Thyroid gland (tissue), 4 donors: ENCODE measurements at regions not wholly inside any gene's neighbourhood (a gene's known extent, or its start where the extent isn't known, plus 50 kb on each side); places are given as distances from the start of the nearest gene placed in this dataset.

ENCODE experiments used
- DNase-seq, 2 donors: peaks; one replicate each; pipeline ENCODE4 v3.0.0-alpha.2; 2019
- H3K27ac ChIP-seq, 3 donors: fragments of 200-600 bp; sonication (generic); 1 replicate in 2 of 3; 2 replicates in 1 of 3; pipeline ENCODE4 v1.5.1; 2016 to 2019; ENCODE audit warnings: mild to moderate bottlenecking in 1 of 3, moderate library complexity in 1 of 3
- H3K27me3 ChIP-seq: fragments of 200-600 bp; sonication (generic); one replicate; pipeline ENCODE4 v1.5.1; 2019
- H3K36me3 ChIP-seq, 2 donors: fragments of 200-600 bp; sonication (generic); one replicate each; pipeline ENCODE4 v1.5.1; 2016 to 2019
- H3K4me1 ChIP-seq, 2 donors: fragments of 200-600 bp; sonication (generic); one replicate each; pipeline ENCODE4 v1.5.1; 2017 to 2019
- H3K4me3 ChIP-seq, 3 donors: fragments of 200-600 bp; sonication (generic); replicated peaks in 1 of 3; 1 replicate in 2 of 3; 2 replicates in 1 of 3; pipeline ENCODE4 v1.5.1; 2016; ENCODE audit warnings: mild to moderate bottlenecking in 1 of 3
- H3K9me3 ChIP-seq: fragments of 200-600 bp; sonication (generic); one replicate; pipeline ENCODE4 v1.5.1; 2017
- POLR2A ChIP-seq, 2 donors: fragments of 450-650 bp; IDR thresholded peaks; one replicate each; pipeline ENCODE4 v1.6.1; 2017; ENCODE audit warnings: antibody characterized with exemption in 2 of 2, mild to moderate bottlenecking in 2 of 2, moderate library complexity in 1 of 2
- WGBS, 2 donors: methylation state at CpG; one replicate each; pipeline ENCODE4 v1.1.5; 2017; 5-methylcytosine and 5-hydroxymethylcytosine counted together
- intact Hi-C: fragments of 100-400 bp; cut with DNase I; formaldehyde crosslinking; loops from one replicate; pipeline ENCODE4 v1.15.1; 2023
- TF ChIP-seq, protein P1 (sequence below), 6 experiments: fragments of 200-600 bp in 3 of 6; fragments of 450-650 bp in 3 of 6; sonication (generic) in 3 of 6; IDR thresholded peaks; one replicate each; pipeline ENCODE4 v1.5.1; 2016 to 2019; ENCODE audit warnings: antibody characterized with exemption in 6 of 6, mild to moderate bottlenecking in 2 of 6, inconsistent platforms in 1 of 6, moderate library complexity in 1 of 6

DNA sequence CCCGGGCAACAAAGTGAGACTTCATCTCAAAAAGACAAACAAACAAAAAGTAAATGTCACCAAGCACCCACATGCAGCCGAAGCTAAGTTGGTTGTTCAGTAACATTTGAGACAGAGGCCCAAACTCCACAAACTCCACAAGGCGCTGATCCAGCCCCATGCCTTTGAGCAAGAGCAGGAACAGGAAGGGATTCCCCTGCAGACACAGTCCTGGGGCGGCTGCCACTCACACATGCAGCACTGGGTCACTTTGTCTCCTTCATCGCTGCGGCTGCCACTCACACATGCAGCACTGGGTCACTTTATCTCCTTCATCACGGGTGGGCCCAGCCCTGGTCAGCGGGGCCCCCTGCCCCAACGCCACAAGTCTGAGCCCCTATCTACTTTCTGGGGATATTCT, 246.9 kb upstream of the RREB1 start:
- Histone ChIP-seq H3K4me1 (peaks cover 0 to 8% of the 10 kb centered on the region in 2 donors), H3K36me3 (no peaks in the 10 kb centered on the region), H3K27me3 (no peaks in the 10 kb centered on the region), H3K27ac (no peak overlapping the region), H3K4me3 (no peak overlapping the region), H3K9me3 (no peaks in the 10 kb centered on the region)
- intact Hi-C loops: no loop called here
- TF ChIP-seq POLR2A (IDR thresholded peaks at IDR 0.05): no peak
- TF ChIP-seq, protein P1, sequence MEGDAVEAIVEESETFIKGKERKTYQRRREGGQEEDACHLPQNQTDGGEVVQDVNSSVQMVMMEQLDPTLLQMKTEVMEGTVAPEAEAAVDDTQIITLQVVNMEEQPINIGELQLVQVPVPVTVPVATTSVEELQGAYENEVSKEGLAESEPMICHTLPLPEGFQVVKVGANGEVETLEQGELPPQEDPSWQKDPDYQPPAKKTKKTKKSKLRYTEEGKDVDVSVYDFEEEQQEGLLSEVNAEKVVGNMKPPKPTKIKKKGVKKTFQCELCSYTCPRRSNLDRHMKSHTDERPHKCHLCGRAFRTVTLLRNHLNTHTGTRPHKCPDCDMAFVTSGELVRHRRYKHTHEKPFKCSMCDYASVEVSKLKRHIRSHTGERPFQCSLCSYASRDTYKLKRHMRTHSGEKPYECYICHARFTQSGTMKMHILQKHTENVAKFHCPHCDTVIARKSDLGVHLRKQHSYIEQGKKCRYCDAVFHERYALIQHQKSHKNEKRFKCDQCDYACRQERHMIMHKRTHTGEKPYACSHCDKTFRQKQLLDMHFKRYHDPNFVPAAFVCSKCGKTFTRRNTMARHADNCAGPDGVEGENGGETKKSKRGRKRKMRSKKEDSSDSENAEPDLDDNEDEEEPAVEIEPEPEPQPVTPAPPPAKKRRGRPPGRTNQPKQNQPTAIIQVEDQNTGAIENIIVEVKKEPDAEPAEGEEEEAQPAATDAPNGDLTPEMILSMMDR (IDR thresholded peaks at IDR 0.05): no peak
- DNase-seq: no peak
- 84 to 85% methylated on average over 9 of the region's 9 CpGs for WGBS, 2 donors

DNA sequence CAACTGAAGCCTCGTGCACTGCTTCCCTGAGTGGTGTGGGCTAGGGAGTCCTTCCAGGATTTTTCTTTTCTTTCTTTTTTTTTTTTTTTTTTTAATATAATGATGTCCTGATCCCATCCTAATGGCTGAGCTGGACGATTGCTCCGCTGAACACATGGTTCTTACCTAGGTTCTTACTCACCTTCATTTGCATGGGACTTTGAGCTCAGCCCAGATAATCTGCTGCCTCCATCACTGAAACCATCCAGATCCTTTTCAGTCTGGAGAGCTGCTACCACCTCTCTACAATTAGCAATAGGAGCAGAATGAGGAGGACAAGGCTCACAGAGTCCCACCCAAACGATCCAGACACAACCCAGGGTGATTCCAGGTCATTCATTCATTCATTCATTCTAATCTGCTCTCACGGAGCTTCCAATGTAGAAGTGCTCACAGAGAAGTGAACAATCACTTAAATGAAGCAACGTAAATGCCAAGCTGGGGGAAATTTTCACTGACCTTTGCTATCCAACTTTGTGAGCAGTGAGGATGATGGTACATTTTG, 246.3 kb upstream of the RREB1 start:
- no peaks in the 10 kb centered on the region for H3K36me3 ChIP-seq
- H3K9me3 ChIP-seq: no peaks in the 10 kb centered on the region
- no peak overlapping the region for H3K27ac ChIP-seq
- no peak overlapping the region for H3K4me3 ChIP-seq
- TF ChIP-seq, protein P1 (IDR thresholded peaks at IDR 0.05): no peak
- TF ChIP-seq POLR2A (IDR thresholded peaks at IDR 0.05): no peak
- 83% methylated on average over 6 of the region's 6 CpGs for WGBS, 2 donors
- intact Hi-C loops: no loop called here
- H3K4me1 ChIP-seq: peaks cover 0 to 7% of the 10 kb centered on the region in 2 donors
- DNase-seq: no peak
- H3K27me3 ChIP-seq: no peaks in the 10 kb centered on the region

DNA sequence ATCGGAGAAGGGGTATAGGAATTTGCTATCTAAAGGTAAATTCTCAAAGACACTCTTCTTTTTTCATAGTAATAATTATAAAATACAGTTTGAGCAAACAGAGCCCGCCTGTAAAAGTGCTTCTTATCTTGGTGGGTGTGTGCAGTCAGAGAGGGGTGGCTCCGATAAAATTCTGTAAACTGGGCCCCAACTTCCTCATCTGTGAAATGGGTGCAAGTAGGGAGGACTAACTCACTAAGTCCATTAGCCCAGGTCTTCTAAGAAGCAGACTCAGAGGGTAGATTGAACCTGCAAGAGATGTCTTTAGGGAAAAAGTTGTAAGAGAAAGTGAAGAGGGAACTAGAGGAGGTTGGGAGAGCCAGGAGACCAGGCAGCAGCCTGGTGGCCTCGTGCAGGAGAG, 245.8 kb upstream of the RREB1 start:
- Histone ChIP-seq H3K36me3 (no peaks in the 10 kb centered on the region), H3K27ac (no peak overlapping the region), H3K4me1 (peaks cover 0 to 1% of the 10 kb centered on the region in 2 donors), H3K4me3 (no peak overlapping the region), H3K27me3 (no peaks in the 10 kb centered on the region), H3K9me3 (no peaks in the 10 kb centered on the region)
- intact Hi-C loops: no loop called here
- WGBS, 2 donors: 89 to 90% methylated on average over 4 of the region's 4 CpGs
- TF ChIP-seq POLR2A (IDR thresholded peaks at IDR 0.05): no peak
- TF ChIP-seq, protein P1 (IDR thresholded peaks at IDR 0.05): no peak
- DNase-seq: no peak

DNA sequence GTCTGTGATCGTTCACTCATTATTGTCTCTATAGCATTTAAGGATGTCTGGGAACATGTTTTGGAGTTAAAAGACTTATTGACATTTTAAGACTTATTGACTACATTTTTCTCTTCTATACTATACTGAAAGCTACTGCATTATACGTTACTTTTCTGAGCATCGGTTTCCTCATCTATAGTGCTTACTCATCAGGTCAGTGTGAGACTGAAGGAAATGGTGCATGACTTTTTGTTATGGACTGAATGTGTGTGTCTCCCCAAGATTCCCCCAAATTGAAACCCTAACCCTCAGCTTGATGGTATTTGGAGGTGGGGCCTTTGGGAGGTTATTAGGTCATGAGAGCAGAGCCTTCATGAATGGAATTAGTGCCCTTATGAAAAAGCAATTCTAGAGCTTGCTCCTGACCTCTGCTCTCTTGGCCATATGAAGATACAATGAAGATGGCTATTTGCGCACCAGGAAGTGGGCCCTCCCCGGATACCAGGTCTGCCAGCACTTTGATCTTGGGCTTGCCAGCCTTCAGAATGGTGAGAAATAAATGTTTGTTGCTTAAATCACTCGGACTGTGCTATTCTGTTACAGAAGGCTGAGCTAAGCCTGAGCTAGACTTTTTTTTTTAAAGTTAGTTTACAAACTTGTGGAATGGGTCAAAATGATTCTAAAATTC, 243.7 kb upstream of the RREB1 start:
- Histone ChIP-seq H3K27ac (no peak overlapping the region), H3K36me3 (no peaks in the 10 kb centered on the region), H3K9me3 (no peaks in the 10 kb centered on the region), H3K27me3 (no peaks in the 10 kb centered on the region), H3K4me1 (no peaks in the 10 kb centered on the region), H3K4me3 (no peak overlapping the region)
- DNase-seq: no peak
- TF ChIP-seq POLR2A (IDR thresholded peaks at IDR 0.05): no peak
- TF ChIP-seq, protein P1 (IDR thresholded peaks at IDR 0.05): no peak
- WGBS, 2 donors: 88 to 90% methylated on average over 6 of the region's 6 CpGs
- intact Hi-C loops: no loop called here

DNA sequence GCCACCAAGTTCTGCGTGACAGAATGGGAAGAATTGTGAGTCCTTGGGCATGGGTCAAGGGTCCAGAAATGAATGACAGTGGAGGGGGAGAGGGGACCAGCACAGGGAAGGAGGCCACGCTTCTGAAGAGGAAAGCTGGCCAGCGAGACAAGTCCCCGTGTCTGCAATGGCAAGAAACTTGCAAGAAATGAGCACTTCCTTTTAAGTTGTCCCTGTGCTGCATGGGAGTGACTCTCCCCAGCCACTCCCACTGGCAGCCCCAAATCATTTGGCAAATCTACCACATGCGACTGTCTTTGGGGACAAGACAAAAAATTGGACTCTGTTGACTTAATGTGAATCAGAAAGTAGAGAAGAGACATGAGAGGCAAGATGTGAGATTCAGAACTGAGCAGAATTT, 242.2 kb upstream of the RREB1 start:
- H3K4me1 ChIP-seq: no peaks in the 10 kb centered on the region
- no peak for DNase-seq
- 90 to 91% methylated on average over 5 of the region's 5 CpGs for WGBS, 2 donors
- intact Hi-C loops: no loop called here
- TF ChIP-seq, protein P1 (IDR thresholded peaks at IDR 0.05): no peak
- TF ChIP-seq POLR2A (IDR thresholded peaks at IDR 0.05): no peak
- no peaks in the 10 kb centered on the region for H3K36me3 ChIP-seq
- H3K27me3 ChIP-seq: no peaks in the 10 kb centered on the region
- no peak overlapping the region for H3K27ac ChIP-seq
- no peak overlapping the region for H3K4me3 ChIP-seq
- H3K9me3 ChIP-seq: no peaks in the 10 kb centered on the region
